ENCODE measurements at regions not wholly inside any gene's neighbourhood (a gene's known extent, or its start where the extent isn't known, plus 50 kb on each side); places are given as distances from the start of the nearest gene placed in this dataset.

DNA sequence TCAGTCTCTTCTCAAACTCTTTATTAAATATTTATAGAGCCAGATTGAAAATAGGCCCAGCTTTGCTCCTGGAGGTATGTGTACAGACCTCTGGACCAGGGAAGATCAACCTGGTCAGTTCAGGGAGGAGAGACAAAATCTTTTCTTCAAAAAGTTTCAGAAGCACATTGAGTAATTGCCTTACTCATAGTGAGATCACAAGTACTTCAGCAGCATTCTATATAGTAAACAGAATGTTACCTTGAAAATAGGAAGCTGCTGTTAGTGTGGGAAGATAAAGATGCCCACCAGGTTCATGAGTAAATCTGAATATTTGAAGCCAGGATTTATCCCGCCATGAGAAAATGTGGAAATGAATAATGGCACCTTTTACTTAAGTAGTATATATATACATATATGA is 665.9 kb upstream of the CITED2 start:
- H3K9me3 Mint-ChIP-seq (ENCODE audit: low read depth), result no peaks in the 10 kb centered on the region
- peaks cover 2% of the 10 kb centered on the region for H3K27me3 Mint-ChIP-seq
- ChIA-PET CTCF (no interaction called here), POLR2A (no interaction called here)
- peaks cover 2% of the 10 kb centered on the region for H3K4me1 Mint-ChIP-seq
- H3K36me3 Mint-ChIP-seq (ENCODE audit: low read depth), result no peaks in the 10 kb centered on the region
- DNase-seq (no peak), ATAC-seq (no peak)
- intact Hi-C loops (cut with DNase I, micrococcal nuclease), result no loop called here
- H3K4me3 Mint-ChIP-seq, result no peak overlapping the region
- no peak overlapping the region for H3K27ac Mint-ChIP-seq

DNA sequence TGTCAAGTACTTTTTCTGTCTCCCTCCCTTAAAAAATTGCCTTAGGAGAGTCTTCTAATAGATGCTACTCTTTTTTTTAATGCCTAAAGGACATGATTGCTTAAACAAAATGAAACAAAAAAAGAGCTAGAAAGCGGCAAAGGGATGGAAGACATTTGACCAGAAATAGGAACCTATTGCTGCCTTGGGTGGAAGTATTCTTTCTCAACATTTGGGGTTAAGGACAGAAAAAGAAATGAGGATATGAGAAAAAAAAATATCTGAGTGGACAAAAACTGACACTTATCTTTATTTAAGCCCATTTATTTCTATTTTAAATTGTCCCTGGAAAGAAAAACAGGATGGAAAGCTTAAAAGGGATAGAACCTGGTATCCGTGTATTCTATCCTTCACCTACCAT is 664.9 kb upstream of the CITED2 start:
- ChIA-PET CTCF (no interaction called here), POLR2A (no interaction called here)
- DNase-seq (no peak), ATAC-seq (no peak)
- no peak overlapping the region for H3K27ac Mint-ChIP-seq
- no peaks in the 10 kb centered on the region for H3K9me3 Mint-ChIP-seq (ENCODE audit: low read depth)
- peaks cover 2% of the 10 kb centered on the region for H3K4me1 Mint-ChIP-seq
- no peaks in the 10 kb centered on the region for H3K36me3 Mint-ChIP-seq (ENCODE audit: low read depth)
- no peaks in the 10 kb centered on the region for H3K27me3 Mint-ChIP-seq
- H3K4me3 Mint-ChIP-seq, result no peak overlapping the region
- intact Hi-C loops (cut with DNase I, micrococcal nuclease), result no loop called here

GRCh38 chr6:140036196-140036595 is 661.7 kb upstream of the CITED2 start:
- Mint-ChIP-seq H3K27me3 (peaks cover 2% of the 10 kb centered on the region), H3K27ac (no peak overlapping the region), H3K4me3 (no peak overlapping the region), H3K9me3 (ENCODE audit: low read depth) (no peaks in the 10 kb centered on the region), H3K36me3 (ENCODE audit: low read depth) (no peaks in the 10 kb centered on the region), H3K4me1 (no peaks in the 10 kb centered on the region)
- intact Hi-C loops (cut with DNase I, micrococcal nuclease), result no loop called here
- ATAC-seq (no peak), DNase-seq (no peak)
- POLR2A ChIA-PET, result no interaction called here
- CTCF ChIA-PET, result no interaction called here

- intact Hi-C loops (cut with DNase I, micrococcal nuclease), result no loop called here
- H3K9me3 Mint-ChIP-seq (ENCODE audit: low read depth), result peaks cover 1% of the 10 kb centered on the region
- no peaks in the 10 kb centered on the region for H3K4me1 Mint-ChIP-seq
- ChIA-PET CTCF (no interaction called here), POLR2A (no interaction called here)
- H3K27me3 Mint-ChIP-seq, result peaks cover 14% of the 10 kb centered on the region
- H3K4me3 Mint-ChIP-seq, result no peak overlapping the region
- DNase-seq (no peak), ATAC-seq (no peak)
- no peaks in the 10 kb centered on the region for H3K36me3 Mint-ChIP-seq (ENCODE audit: low read depth)
- H3K27ac Mint-ChIP-seq, result no peak overlapping the region
Measured at GRCh38 chr6:140032189-140032588, 657.7 kb upstream of the CITED2 start.

DNA sequence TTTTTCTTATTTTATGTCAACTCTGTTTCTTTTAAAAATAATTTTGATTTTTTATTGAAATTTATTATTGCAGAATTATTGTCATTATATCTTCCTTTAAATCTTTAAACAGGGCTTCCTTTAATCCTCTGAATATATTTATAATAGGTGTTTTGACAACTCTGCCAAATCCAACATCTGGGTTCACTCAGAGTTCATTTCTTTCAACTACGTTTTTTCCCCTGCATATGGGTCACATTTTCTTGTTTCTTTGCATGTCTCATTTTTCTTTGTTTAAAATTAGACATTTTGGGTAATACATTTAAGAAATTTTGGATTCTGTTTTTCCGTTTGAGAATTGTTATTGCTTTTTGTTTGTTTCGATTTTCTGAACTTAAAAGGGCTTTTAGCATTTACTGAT is 655.1 kb upstream of the CITED2 start:
- CTCF ChIA-PET, result no interaction called here
- Mint-ChIP-seq H3K27ac (no peak overlapping the region), H3K9me3 (ENCODE audit: low read depth) (peaks cover 2% of the 10 kb centered on the region), H3K4me3 (no peak overlapping the region), H3K36me3 (ENCODE audit: low read depth) (no peaks in the 10 kb centered on the region), H3K4me1 (no peaks in the 10 kb centered on the region), H3K27me3 (peaks cover 15% of the 10 kb centered on the region)
- no peak for DNase-seq
- intact Hi-C loops (cut with DNase I, micrococcal nuclease), result no loop called here
- POLR2A ChIA-PET, result no interaction called here
- no peak for ATAC-seq

- DNase-seq, result no peak
- CTCF ChIA-PET, result interaction anchor here (0.6 kb wide), 1 partner anchor 665 kb away, joined by 3 read pairs; no protein-coding TSS in a partner anchor
- no peaks in the 10 kb centered on the region for H3K4me1 Mint-ChIP-seq
- no peaks in the 10 kb centered on the region for H3K36me3 Mint-ChIP-seq (ENCODE audit: low read depth)
- no peak overlapping the region for H3K27ac Mint-ChIP-seq
- no peak overlapping the region for H3K4me3 Mint-ChIP-seq
- intact Hi-C loops (cut with DNase I, micrococcal nuclease), result no loop called here
- POLR2A ChIA-PET, result no interaction called here
- ATAC-seq, result no peak
- H3K9me3 Mint-ChIP-seq (ENCODE audit: low read depth), result peaks cover 2% of the 10 kb centered on the region
- peaks cover 15% of the 10 kb centered on the region for H3K27me3 Mint-ChIP-seq
Measured at GRCh38 chr6:140027219-140027618, 652.8 kb upstream of the CITED2 start.

DNA sequence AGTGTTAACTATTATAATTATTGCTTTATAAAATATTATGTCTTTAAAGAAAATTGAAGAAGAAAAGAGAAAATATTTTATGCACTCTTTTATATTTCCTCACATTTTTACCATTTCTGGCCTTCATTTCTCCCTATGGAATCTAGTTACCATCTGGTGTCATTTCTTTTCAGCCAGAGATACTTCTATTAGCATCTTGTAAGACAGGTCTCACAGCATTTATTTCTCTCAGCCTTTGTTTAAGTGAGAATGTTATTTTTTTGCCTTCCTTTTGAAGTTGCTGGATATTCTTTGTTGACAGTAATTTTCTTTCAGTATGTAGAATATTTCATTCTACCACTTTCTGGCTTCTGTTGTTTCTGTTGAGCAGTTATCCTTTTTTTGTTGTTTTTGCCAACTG is 652.1 kb upstream of the CITED2 start:
- ATAC-seq (no peak), DNase-seq (no peak)
- Mint-ChIP-seq H3K4me3 (no peak overlapping the region), H3K9me3 (ENCODE audit: low read depth) (peaks cover 4% of the 10 kb centered on the region), H3K36me3 (ENCODE audit: low read depth) (no peaks in the 10 kb centered on the region), H3K27me3 (peaks cover 15% of the 10 kb centered on the region), H3K27ac (no peak overlapping the region), H3K4me1 (no peaks in the 10 kb centered on the region)
- intact Hi-C loops (cut with DNase I, micrococcal nuclease), result no loop called here
- ChIA-PET CTCF (no interaction called here), POLR2A (no interaction called here)

GRCh38 chr6:140025171-140025570 is 650.7 kb upstream of the CITED2 start:
- POLR2A ChIA-PET, result no interaction called here
- peaks cover 12% of the 10 kb centered on the region for H3K27me3 Mint-ChIP-seq
- H3K9me3 Mint-ChIP-seq (ENCODE audit: low read depth), result peaks cover 14% of the 10 kb centered on the region
- ATAC-seq, result no peak
- intact Hi-C loops (cut with DNase I, micrococcal nuclease), result no loop called here
- DNase-seq, result no peak
- no peaks in the 10 kb centered on the region for H3K4me1 Mint-ChIP-seq
- no peak overlapping the region for H3K27ac Mint-ChIP-seq
- no peak overlapping the region for H3K4me3 Mint-ChIP-seq
- CTCF ChIA-PET, result interaction anchor here (0.7 kb wide), 1 partner anchor 448 kb away, joined by 3 read pairs; no protein-coding TSS in a partner anchor
- H3K36me3 Mint-ChIP-seq (ENCODE audit: low read depth), result no peaks in the 10 kb centered on the region

DNA sequence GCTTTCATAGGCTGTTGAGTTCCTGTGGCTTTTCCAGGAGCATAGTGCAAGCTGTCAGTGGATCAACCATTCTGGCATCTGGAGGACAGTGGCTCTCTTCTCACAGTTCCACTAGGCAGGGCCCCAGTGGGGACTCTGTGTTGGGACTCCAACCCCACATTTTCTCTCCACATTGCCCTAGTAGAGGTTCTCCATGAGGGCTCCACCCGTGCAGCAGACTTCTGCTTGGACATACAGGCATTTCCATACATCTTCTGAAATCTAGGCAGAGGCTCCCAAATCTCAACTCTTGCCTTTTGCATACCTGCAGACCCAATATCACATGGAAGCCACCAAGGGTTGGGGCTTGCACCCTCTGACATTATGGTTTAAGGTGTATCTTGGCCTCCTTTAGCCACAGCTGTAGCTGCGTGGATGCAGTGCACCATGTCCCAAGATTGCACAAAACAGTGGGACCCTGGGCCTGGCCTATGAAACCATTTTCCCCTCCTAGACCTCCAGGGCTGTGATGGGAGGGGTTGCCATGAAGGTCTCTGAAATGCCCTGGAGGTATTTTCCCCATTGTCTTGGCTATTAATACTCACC is 645.9 kb upstream of the CITED2 start:
- H3K4me1 Mint-ChIP-seq, result no peaks in the 10 kb centered on the region
- H3K4me3 Mint-ChIP-seq, result no peak overlapping the region
- ChIA-PET POLR2A (no interaction called here), CTCF (no interaction called here)
- H3K36me3 Mint-ChIP-seq (ENCODE audit: low read depth), result no peaks in the 10 kb centered on the region
- intact Hi-C loops (cut with DNase I, micrococcal nuclease), result no loop called here
- no peak for ATAC-seq
- H3K27ac Mint-ChIP-seq, result no peak overlapping the region
- peaks cover 18% of the 10 kb centered on the region for H3K9me3 Mint-ChIP-seq (ENCODE audit: low read depth)
- no peak for DNase-seq
- peaks cover 11% of the 10 kb centered on the region for H3K27me3 Mint-ChIP-seq

DNA sequence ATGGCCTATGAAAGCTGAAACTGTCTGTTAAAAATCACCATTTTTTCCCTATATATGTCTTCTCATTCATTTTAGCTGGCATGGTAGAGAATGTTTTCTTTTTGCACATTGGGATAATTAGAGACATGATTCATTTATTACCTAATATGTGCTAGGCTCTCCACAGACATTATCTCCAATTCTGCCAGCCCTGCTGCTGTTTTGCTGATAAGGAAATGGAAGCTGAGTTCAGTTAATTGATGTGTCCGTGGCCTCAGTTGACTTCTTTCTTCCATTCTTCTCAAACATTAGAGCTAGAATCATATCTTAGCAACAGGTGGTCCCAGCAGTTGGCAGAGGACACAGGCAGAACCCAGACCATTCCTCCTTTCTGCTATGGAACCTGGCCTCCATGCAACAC is 644.1 kb upstream of the CITED2 start:
- ATAC-seq (no peak), DNase-seq (no peak)
- H3K27ac Mint-ChIP-seq, result no peak overlapping the region
- no peaks in the 10 kb centered on the region for H3K4me1 Mint-ChIP-seq
- intact Hi-C loops (cut with DNase I, micrococcal nuclease), result no loop called here
- peaks cover 18% of the 10 kb centered on the region for H3K9me3 Mint-ChIP-seq (ENCODE audit: low read depth)
- H3K4me3 Mint-ChIP-seq, result no peak overlapping the region
- no peaks in the 10 kb centered on the region for H3K36me3 Mint-ChIP-seq (ENCODE audit: low read depth)
- H3K27me3 Mint-ChIP-seq, result peaks cover 11% of the 10 kb centered on the region
- CTCF ChIA-PET, result no interaction called here
- POLR2A ChIA-PET, result no interaction called here

DNA sequence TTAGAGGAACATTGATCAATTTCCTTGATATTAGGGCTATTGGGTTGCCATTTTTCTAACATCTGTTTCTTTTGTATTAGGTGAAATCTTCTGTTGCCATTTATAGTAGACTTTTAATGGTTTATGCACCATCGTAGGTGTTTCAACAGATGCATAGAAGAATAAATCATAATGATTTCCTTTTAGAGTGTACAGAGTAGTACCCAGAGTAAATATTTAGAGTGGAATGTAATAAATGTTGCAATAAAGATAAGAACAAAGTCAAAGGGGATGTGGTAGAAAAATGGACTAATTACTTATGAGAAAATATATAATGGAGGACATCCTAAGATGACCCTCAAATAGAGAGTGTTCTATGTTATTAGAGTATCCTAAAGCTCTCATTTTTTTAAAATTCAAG is 643.0 kb upstream of the CITED2 start:
- H3K4me1 Mint-ChIP-seq, result no peaks in the 10 kb centered on the region
- ATAC-seq, result no peak
- intact Hi-C loops (cut with DNase I, micrococcal nuclease), result no loop called here
- DNase-seq, result no peak
- no peak overlapping the region for H3K4me3 Mint-ChIP-seq
- ChIA-PET CTCF (no interaction called here), POLR2A (no interaction called here)
- no peak overlapping the region for H3K27ac Mint-ChIP-seq
- H3K9me3 Mint-ChIP-seq (ENCODE audit: low read depth), result peaks cover 18% of the 10 kb centered on the region
- no peaks in the 10 kb centered on the region for H3K36me3 Mint-ChIP-seq (ENCODE audit: low read depth)
- peaks cover 11% of the 10 kb centered on the region for H3K27me3 Mint-ChIP-seq

DNA sequence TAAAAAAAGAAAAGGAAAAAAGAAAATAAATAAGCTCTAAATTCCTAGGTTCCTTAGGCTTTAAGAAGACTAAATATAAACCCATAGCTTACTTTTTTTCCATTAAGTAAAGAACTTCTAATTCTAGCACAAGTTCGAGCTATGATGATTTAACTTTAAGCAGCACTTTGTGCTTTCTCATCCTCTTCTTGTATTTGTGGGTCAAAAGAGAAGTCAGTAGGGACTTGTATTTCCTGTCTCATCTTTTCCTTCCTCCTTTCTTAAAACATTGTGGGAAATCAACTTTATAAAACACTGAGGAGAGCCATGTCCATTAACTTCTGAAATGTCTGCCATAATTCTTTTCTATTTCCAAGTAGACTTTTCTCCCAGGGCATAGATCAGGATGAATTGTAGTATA is 637.7 kb upstream of the CITED2 start:
- POLR2A ChIA-PET, result no interaction called here
- peaks cover 9% of the 10 kb centered on the region for H3K27me3 Mint-ChIP-seq
- no peaks in the 10 kb centered on the region for H3K4me1 Mint-ChIP-seq
- H3K27ac Mint-ChIP-seq, result no peak overlapping the region
- CTCF ChIA-PET, result no interaction called here
- DNase-seq (no peak), ATAC-seq (no peak)
- no peaks in the 10 kb centered on the region for H3K36me3 Mint-ChIP-seq (ENCODE audit: low read depth)
- intact Hi-C loops (cut with DNase I, micrococcal nuclease), result no loop called here
- H3K9me3 Mint-ChIP-seq (ENCODE audit: low read depth), result no peaks in the 10 kb centered on the region
- H3K4me3 Mint-ChIP-seq, result no peak overlapping the region

GRCh38 chr6:140011537-140011936 is 637.1 kb upstream of the CITED2 start:
- no peaks in the 10 kb centered on the region for H3K4me1 Mint-ChIP-seq
- no peak for ATAC-seq
- CTCF ChIA-PET, result no interaction called here

More at GRCh38 chr6:140011537-140011936, 637.1 kb upstream of the CITED2 start:
- no peak for DNase-seq
- Mint-ChIP-seq H3K36me3 (ENCODE audit: low read depth) (no peaks in the 10 kb centered on the region), H3K9me3 (ENCODE audit: low read depth) (peaks cover under 1% of the 10 kb centered on the region), H3K4me3 (no peak overlapping the region), H3K27me3 (peaks cover 7% of the 10 kb centered on the region), H3K27ac (no peak overlapping the region)
- POLR2A ChIA-PET, result no interaction called here
- intact Hi-C loops (cut with DNase I, micrococcal nuclease), result no loop called here
